SK-N-MC (cell line): ENCODE measurements at regions not wholly inside any gene's neighbourhood (a gene's known extent, or its start where the extent isn't known, plus 50 kb on each side); places are given as distances from the start of the nearest gene placed in this dataset.

Experiments
- EZH2 ChIP-seq: fragments of 200-600 bp; sonication (generic); IDR thresholded peaks from one replicate; pipeline ENCODE4 v1.6.1; 2017; ENCODE audit warnings: antibody characterized with exemption
- POLR2AphosphoS5 ChIP-seq: IDR thresholded peaks from 2 replicates; pipeline ENCODE4 v1.6.1; 2012; ENCODE audit warnings: mild to moderate bottlenecking, low read depth, low read length, borderline replicate concordance

GRCh38 chr2:219946021-219946420, 318.6 kb downstream of the SLC4A3 start:
- TF ChIP-seq POLR2AphosphoS5: no peak
- TF ChIP-seq EZH2: no peak
